Liver (tissue), 8 donors: ENCODE measurements at regions not wholly inside any gene's neighbourhood (a gene's known extent, or its start where the extent isn't known, plus 50 kb on each side); places are given as distances from the start of the nearest gene placed in this dataset.

Experiments used
- DNase-seq: peaks from one replicate; pipeline ENCODE4 v3.0.0-alpha.2; 2017; ENCODE audit warnings: low spot score
- H3K27ac ChIP-seq, 2 donors: one replicate each; pipeline ENCODE4 v1.7.0; 2013; ENCODE audit warnings: inconsistent platforms in 2 of 2, low read length in 2 of 2, control low read depth in 1 of 2, low read depth in 1 of 2, mild to moderate bottlenecking in 1 of 2
- H3K27me3 ChIP-seq, 4 donors: one replicate each; pipeline versions ENCODE4 v1.6.1 to v1.7.0; 2013; ENCODE audit warnings: low read length in 3 of 4, inconsistent platforms in 1 of 4, mild to moderate bottlenecking in 1 of 4, moderate library complexity in 1 of 4; ENCODE audit not compliant: control insufficient read depth in 4 of 4, insufficient read depth in 4 of 4
- H3K36me3 ChIP-seq, 4 donors: one replicate each; pipeline versions ENCODE4 v1.6.1 to v1.7.0; 2013; ENCODE audit warnings: low read length in 3 of 4, mild to moderate bottlenecking in 3 of 4, low read depth in 1 of 4, moderate library complexity in 1 of 4; ENCODE audit not compliant: control insufficient read depth in 4 of 4, insufficient read depth in 3 of 4
- H3K4me1 ChIP-seq, 4 donors: one replicate each; pipeline versions ENCODE4 v1.6.1 to v1.7.0; 2013; ENCODE audit warnings: low read length in 3 of 4, mild to moderate bottlenecking in 3 of 4, moderate library complexity in 1 of 4; ENCODE audit not compliant: control insufficient read depth in 4 of 4, insufficient read depth in 4 of 4
- H3K4me3 ChIP-seq, 3 donors: one replicate each; pipeline versions ENCODE4 v1.6.1 to v1.7.0; 2013; ENCODE audit warnings: low read length in 3 of 3, control low read depth in 1 of 3, low read depth in 1 of 3, mild to moderate bottlenecking in 1 of 3
- H3K9ac ChIP-seq, 2 donors: one replicate each; pipeline ENCODE4 v1.7.0; 2013; ENCODE audit warnings: low read length in 2 of 2, mild to moderate bottlenecking in 2 of 2, moderate library complexity in 2 of 2, control low read depth in 1 of 2, low read depth in 1 of 2
- H3K9me3 ChIP-seq, 4 donors: one replicate each; pipeline versions ENCODE4 v1.6.1 to v1.7.0; 2013; ENCODE audit warnings: low read length in 3 of 4; ENCODE audit not compliant: control insufficient read depth in 4 of 4
- ATF3 ChIP-seq: IDR thresholded peaks from 2 replicates; pipeline ENCODE4 v1.6.1; 2016; ENCODE audit warnings: antibody characterized with exemption
- CTCF ChIP-seq: fragments of 150-350 bp; IDR thresholded peaks from 2 replicates; pipeline ENCODE4 v1.5.1; 2017; ENCODE audit warnings: improper control_type of control experiment, low read depth, low read length; ENCODE audit not compliant: missing input control
- EGR1 ChIP-seq, 2 donors: IDR thresholded peaks; 2 replicates each; pipeline ENCODE4 v1.6.1; 2016 to 2018; ENCODE audit warnings: antibody characterized with exemption in 2 of 2, low read depth in 2 of 2
- FOXA1 ChIP-seq: IDR thresholded peaks from 2 replicates; pipeline ENCODE4 v1.6.1; 2016; ENCODE audit warnings: antibody characterized with exemption
- FOXA2 ChIP-seq: IDR thresholded peaks from 2 replicates; pipeline ENCODE4 v1.6.1; 2016; ENCODE audit warnings: antibody characterized with exemption
- GABPA ChIP-seq, 2 donors: IDR thresholded peaks in 1 of 2; conservative IDR thresholded peaks in 1 of 2; 2 replicates each; pipeline ENCODE4 v1.6.1; 2016; ENCODE audit warnings: antibody characterized with exemption in 2 of 2, mild to moderate bottlenecking in 1 of 2, moderate library complexity in 1 of 2
- HNF4A ChIP-seq, 2 donors: conservative IDR thresholded peaks; 2 replicates each; pipeline ENCODE4 v1.6.1; 2016; ENCODE audit warnings: antibody characterized with exemption in 2 of 2, mild to moderate bottlenecking in 2 of 2
- HNF4G ChIP-seq: IDR thresholded peaks from 2 replicates; pipeline ENCODE4 v1.6.1; 2016; ENCODE audit warnings: antibody characterized with exemption
- JUND ChIP-seq, 2 donors: IDR thresholded peaks; 2 replicates each; pipeline ENCODE4 v1.6.1; 2016; ENCODE audit warnings: antibody characterized with exemption in 2 of 2
- MAX ChIP-seq: IDR thresholded peaks from 2 replicates; pipeline ENCODE4 v1.6.1; 2016; ENCODE audit warnings: antibody characterized with exemption
- NR2F2 ChIP-seq: IDR thresholded peaks from 2 replicates; pipeline ENCODE4 v1.6.1; 2016; ENCODE audit warnings: antibody characterized with exemption
- RAD21 ChIP-seq, 2 donors: IDR thresholded peaks; 2 replicates each; pipeline ENCODE4 v1.6.1; 2016; ENCODE audit warnings: antibody characterized with exemption in 2 of 2, mild to moderate bottlenecking in 2 of 2
- REST ChIP-seq: IDR thresholded peaks from 2 replicates; pipeline ENCODE4 v1.6.1; 2016; ENCODE audit warnings: antibody characterized with exemption, mild to moderate bottlenecking
- SP1 ChIP-seq: IDR thresholded peaks from 2 replicates; pipeline ENCODE4 v1.6.1; 2018; ENCODE audit warnings: antibody characterized with exemption, mild to moderate bottlenecking
- TAF1 ChIP-seq: conservative IDR thresholded peaks from 2 replicates; pipeline ENCODE4 v1.6.1; 2016; ENCODE audit warnings: antibody characterized with exemption, mild to moderate bottlenecking
- ZBTB33 ChIP-seq: IDR thresholded peaks from 2 replicates; pipeline ENCODE4 v1.6.1; 2016; ENCODE audit warnings: antibody characterized with exemption
- WGBS: extraction: QIAGEN DNeasy Blood & Tissue Kit; methylation state at CpG from one replicate; pipeline ENCODE4 v1.1.7; 2013; 5-methylcytosine and 5-hydroxymethylcytosine counted together
- donor health status: healthy.
- donor health status: healthy.
- donor health status: healthy.
- donor health status: healthy.
- donor health status: healthy.

- TF ChIP-seq CTCF (no peak), HNF4G (no peak), HNF4A (conservative IDR thresholded peaks at IDR 0.05) (no peak), RAD21 (IDR thresholded peaks at IDR 0.05) (no peak), NR2F2 (no peak)
Measured at GRCh38 chr2:9141091-9141667, 65.4 kb upstream of the ASAP2 start (continued).

GRCh38 chr2:9140645-9141044, 66.0 kb upstream of the ASAP2 start:
- Histone ChIP-seq H3K4me1 (peaks cover 0 to 10% (median 4%) of the 10 kb centered on the region in 4 donors), H3K4me3 (no peak overlapping the region), H3K9ac (no peak overlapping the region), H3K9me3 (no peaks in the 10 kb centered on the region), H3K27ac (no peak overlapping the region), H3K27me3 (no peaks in the 10 kb centered on the region), H3K36me3 (no peaks in the 10 kb centered on the region)
- TF ChIP-seq REST = no peak
- TF ChIP-seq ATF3 = no peak
- no peak for TF ChIP-seq FOXA2
- no peak for TF ChIP-seq HNF4G
- no peak for TF ChIP-seq HNF4A (conservative IDR thresholded peaks at IDR 0.05)
- TF ChIP-seq FOXA1 = no peak
- no peak for TF ChIP-seq TAF1
- no peak for TF ChIP-seq ZBTB33
- no peak for TF ChIP-seq EGR1 (IDR thresholded peaks at IDR 0.05; ENCODE audit: low read depth in 2 of 2)
- TF ChIP-seq NR2F2 = no peak
- no peak for TF ChIP-seq GABPA (IDR thresholded peaks at IDR 0.05 in 1 of 2, conservative IDR thresholded peaks at IDR 0.05 in 1 of 2)
- TF ChIP-seq SP1 = no peak
- TF ChIP-seq JUND (IDR thresholded peaks at IDR 0.05) = no peak
- no peak for TF ChIP-seq RAD21 (IDR thresholded peaks at IDR 0.05)
- TF ChIP-seq MAX = no peak
- no peak for DNase-seq
- 80% methylated on average over 7 of the region's 7 CpGs for WGBS
